ENCODE measurements at regions not wholly inside any gene's neighbourhood (a gene's known extent, or its start where the extent isn't known, plus 50 kb on each side); places are given as distances from the start of the nearest gene placed in this dataset.
"Not testable (repeated sequence)": the region's sequence is repeated elsewhere in the genome, so short reads cannot be mapped to it uniquely, and the experiment has no call there.

GRCh38 chr14:86780461-86780860, 1212.5 kb downstream of the GALC start:
- no peaks in the 10 kb centered on the region for H3K36me3 ChIP-seq (ENCODE audit: control insufficient read depth, insufficient read depth, low read length)
- H3K9me3 ChIP-seq (ENCODE audit: control insufficient read depth, low read length): no peaks in the 10 kb centered on the region
- no peaks in the 10 kb centered on the region for H3K4me1 ChIP-seq (ENCODE audit: control insufficient read depth, insufficient read depth, low read length, poor library complexity, severe bottlenecking)
- H3K27ac ChIP-seq (ENCODE audit: low read depth, low read length, severe bottlenecking): no peak overlapping the region
- 86 to 100% methylated on average over 1 of the region's 2 CpGs for WGBS, 2 experiments (ENCODE audit: insufficient coverage in 2 of 2)
- no peak overlapping the region for H3K4me3 ChIP-seq (ENCODE audit: extremely low read depth, insufficient read depth, low read length, poor library complexity, severe bottlenecking)

- Histone ChIP-seq H3K9me3 (ENCODE audit: control insufficient read depth, low read length) (no peaks in the 10 kb centered on the region), H3K4me1 (ENCODE audit: control insufficient read depth, insufficient read depth, low read length, poor library complexity, severe bottlenecking) (no peaks in the 10 kb centered on the region), H3K36me3 (ENCODE audit: control insufficient read depth, insufficient read depth, low read length) (no peaks in the 10 kb centered on the region), H3K4me3 (ENCODE audit: extremely low read depth, insufficient read depth, low read length, poor library complexity, severe bottlenecking) (no peak overlapping the region), H3K27ac (ENCODE audit: low read depth, low read length, severe bottlenecking) (no peak overlapping the region)
- WGBS, 2 experiments (ENCODE audit: insufficient coverage in 2 of 2): no CpG with 5 or more reads among the region's 1 CpG
These were observed 1213.6 kb downstream of the GALC start for GRCh38 chr14:86779416-86779815.

GRCh38 chr14:86777963-86778602, 1214.9 kb downstream of the GALC start:
- Histone ChIP-seq H3K36me3 (ENCODE audit: control insufficient read depth, insufficient read depth, low read length) (no peaks in the 10 kb centered on the region), H3K27ac (ENCODE audit: low read depth, low read length, severe bottlenecking) (no peak overlapping the region), H3K9me3 (ENCODE audit: control insufficient read depth, low read length) (no peaks in the 10 kb centered on the region), H3K4me3 (ENCODE audit: extremely low read depth, insufficient read depth, low read length, poor library complexity, severe bottlenecking) (no peak overlapping the region), H3K4me1 (ENCODE audit: control insufficient read depth, insufficient read depth, low read length, poor library complexity, severe bottlenecking) (no peaks in the 10 kb centered on the region)
- WGBS, 2 experiments (ENCODE audit: insufficient coverage in 2 of 2): 86 to 100% methylated on average over 1 of the region's 2 CpGs

GRCh38 chr14:86775896-86776295, 1217.1 kb downstream of the GALC start:
- not testable (repeated sequence) for H3K9me3 ChIP-seq (ENCODE audit: control insufficient read depth, low read length); H3K4me1 ChIP-seq (ENCODE audit: control insufficient read depth, insufficient read depth, low read length, poor library complexity, severe bottlenecking); H3K4me3 ChIP-seq (ENCODE audit: extremely low read depth, insufficient read depth, low read length, poor library complexity, severe bottlenecking); H3K27ac ChIP-seq (ENCODE audit: low read depth, low read length, severe bottlenecking); H3K36me3 ChIP-seq (ENCODE audit: control insufficient read depth, insufficient read depth, low read length)
- 84 to 100% methylated on average over 2 of the region's 3 CpGs for WGBS, 2 experiments (ENCODE audit: insufficient coverage in 2 of 2)

- H3K4me1 ChIP-seq (ENCODE audit: control insufficient read depth, insufficient read depth, low read length, poor library complexity, severe bottlenecking): no peaks in the 10 kb centered on the region
- H3K4me3 ChIP-seq (ENCODE audit: extremely low read depth, insufficient read depth, low read length, poor library complexity, severe bottlenecking): no peak overlapping the region
- H3K9me3 ChIP-seq (ENCODE audit: control insufficient read depth, low read length): no peaks in the 10 kb centered on the region
- H3K36me3 ChIP-seq (ENCODE audit: control insufficient read depth, insufficient read depth, low read length): no peaks in the 10 kb centered on the region
- no peak overlapping the region for H3K27ac ChIP-seq (ENCODE audit: low read depth, low read length, severe bottlenecking)
- WGBS, 2 experiments (ENCODE audit: insufficient coverage in 2 of 2): 76 to 86% methylated on average over 1 to 2 of the region's 2 CpGs
These were observed 1218.1 kb downstream of the GALC start for GRCh38 chr14:86774916-86775315.

GRCh38 chr14:86772075-86772474, 1220.9 kb downstream of the GALC start:
- no peak overlapping the region for H3K27ac ChIP-seq (ENCODE audit: low read depth, low read length, severe bottlenecking)
- no peaks in the 10 kb centered on the region for H3K4me1 ChIP-seq (ENCODE audit: control insufficient read depth, insufficient read depth, low read length, poor library complexity, severe bottlenecking)
- WGBS, 2 experiments (ENCODE audit: insufficient coverage in 2 of 2): 75% methylated on average over 1 of the region's 1 CpG; no CpG with 5 or more reads in 1 of the 2 experiments
- H3K4me3 ChIP-seq (ENCODE audit: extremely low read depth, insufficient read depth, low read length, poor library complexity, severe bottlenecking): no peak overlapping the region
- no peaks in the 10 kb centered on the region for H3K36me3 ChIP-seq (ENCODE audit: control insufficient read depth, insufficient read depth, low read length)
- H3K9me3 ChIP-seq (ENCODE audit: control insufficient read depth, low read length): no peaks in the 10 kb centered on the region

GRCh38 chr14:86770186-86770585, 1222.8 kb downstream of the GALC start:
- H3K4me3 ChIP-seq (ENCODE audit: extremely low read depth, insufficient read depth, low read length, poor library complexity, severe bottlenecking): no peak overlapping the region
- no CpG with 5 or more reads among the region's 3 CpGs for WGBS, 2 experiments (ENCODE audit: insufficient coverage in 2 of 2)
- no peaks in the 10 kb centered on the region for H3K4me1 ChIP-seq (ENCODE audit: control insufficient read depth, insufficient read depth, low read length, poor library complexity, severe bottlenecking)
- H3K27ac ChIP-seq (ENCODE audit: low read depth, low read length, severe bottlenecking): no peak overlapping the region
- H3K9me3 ChIP-seq (ENCODE audit: control insufficient read depth, low read length): no peaks in the 10 kb centered on the region
- no peaks in the 10 kb centered on the region for H3K36me3 ChIP-seq (ENCODE audit: control insufficient read depth, insufficient read depth, low read length)

- Histone ChIP-seq H3K4me1 (ENCODE audit: control insufficient read depth, insufficient read depth, low read length, poor library complexity, severe bottlenecking) (no peaks in the 10 kb centered on the region), H3K9me3 (ENCODE audit: control insufficient read depth, low read length) (no peaks in the 10 kb centered on the region), H3K4me3 (ENCODE audit: extremely low read depth, insufficient read depth, low read length, poor library complexity, severe bottlenecking) (no peak overlapping the region), H3K27ac (ENCODE audit: low read depth, low read length, severe bottlenecking) (no peak overlapping the region), H3K36me3 (ENCODE audit: control insufficient read depth, insufficient read depth, low read length) (no peaks in the 10 kb centered on the region)
- WGBS, 2 experiments (ENCODE audit: insufficient coverage in 2 of 2): 75 to 81% methylated on average over 2 to 3 of the region's 4 CpGs
These were observed 1226.5 kb downstream of the GALC start for GRCh38 chr14:86766469-86766868.

GRCh38 chr14:86761611-86762010, 1231.4 kb downstream of the GALC start:
- Histone ChIP-seq H3K36me3 (ENCODE audit: control insufficient read depth, insufficient read depth, low read length) (no peaks in the 10 kb centered on the region), H3K4me1 (ENCODE audit: control insufficient read depth, insufficient read depth, low read length, poor library complexity, severe bottlenecking) (no peaks in the 10 kb centered on the region), H3K4me3 (ENCODE audit: extremely low read depth, insufficient read depth, low read length, poor library complexity, severe bottlenecking) (no peak overlapping the region), H3K9me3 (ENCODE audit: control insufficient read depth, low read length) (no peaks in the 10 kb centered on the region), H3K27ac (ENCODE audit: low read depth, low read length, severe bottlenecking) (no peak overlapping the region)
- 97 to 100% methylated on average over 3 to 4 of the region's 6 CpGs for WGBS, 2 experiments (ENCODE audit: insufficient coverage in 2 of 2)

- Histone ChIP-seq H3K4me1 (ENCODE audit: control insufficient read depth, insufficient read depth, low read length, poor library complexity, severe bottlenecking) (no peaks in the 10 kb centered on the region), H3K36me3 (ENCODE audit: control insufficient read depth, insufficient read depth, low read length) (no peaks in the 10 kb centered on the region), H3K27ac (ENCODE audit: low read depth, low read length, severe bottlenecking) (no peak overlapping the region), H3K4me3 (ENCODE audit: extremely low read depth, insufficient read depth, low read length, poor library complexity, severe bottlenecking) (no peak overlapping the region), H3K9me3 (ENCODE audit: control insufficient read depth, low read length) (peaks cover 7% of the 10 kb centered on the region)
- 90 to 92% methylated on average over 3 to 4 of the region's 7 CpGs for WGBS, 2 experiments (ENCODE audit: insufficient coverage in 2 of 2)
These were observed 1226.7 kb downstream of the FLRT2 start for GRCh38 chr14:86756521-86757190.

GRCh38 chr14:86750488-86750887, 1220.5 kb downstream of the FLRT2 start:
- H3K27ac ChIP-seq (ENCODE audit: low read depth, low read length, severe bottlenecking); H3K4me3 ChIP-seq (ENCODE audit: extremely low read depth, insufficient read depth, low read length, poor library complexity, severe bottlenecking); H3K4me1 ChIP-seq (ENCODE audit: control insufficient read depth, insufficient read depth, low read length, poor library complexity, severe bottlenecking); H3K36me3 ChIP-seq (ENCODE audit: control insufficient read depth, insufficient read depth, low read length); H3K9me3 ChIP-seq (ENCODE audit: control insufficient read depth, low read length): not testable (repeated sequence)
- WGBS, 2 experiments (ENCODE audit: insufficient coverage in 2 of 2): 79 to 81% methylated on average over 2 to 3 of the region's 4 CpGs
